OCI-LY7 (cell line): ENCODE measurements at regions not wholly inside any gene's neighbourhood (a gene's known extent, or its start where the extent isn't known, plus 50 kb on each side); places are given as distances from the start of the nearest gene placed in this dataset.

Experiments used
- BruUV-seq: library from RNA; stranded (reverse); fragments of 400-500 nt; replicated peaks from 2 replicates; lab custom pipeline; 2021; lab: Mats Ljungman, UMichigan
- CTCF ChIA-PET: fragments of 300-600 bp; sonication (Branson Sonifier 250); formaldehyde crosslinking; loops from one replicate; lab custom pipeline; 2022; ENCODE audit warnings: antibody characterized with exemption; ENCODE audit not compliant: unreplicated experiment; lab: Charles Lee
- POLR2A ChIA-PET: fragments of 300-600 bp; sonication (Branson Sonifier 250); formaldehyde crosslinking; loops from one replicate; lab custom pipeline; 2022; ENCODE audit warnings: antibody characterized with exemption; lab: Charles Lee
- DNase-seq: peaks from one replicate; pipeline ENCODE4 v3.0.0-alpha.2; 2015; ENCODE audit warnings: low spot score
- H2AFZ ChIP-seq: fragments of 200-600 bp; sonication (generic), shearing (Covaris generic); 2 replicates; pipeline ENCODE4 v1.6.1; 2014; ENCODE audit warnings: mild to moderate bottlenecking, antibody characterized with exemption, low read length, moderate library complexity
- H3K27ac ChIP-seq: fragments of 200-600 bp; sonication (generic); 2 replicates; pipeline ENCODE4 v1.5.1; 2014; ENCODE audit warnings: mixed run types, low read depth, mild to moderate bottlenecking, moderate library complexity, low read length, inconsistent platforms; ENCODE audit not compliant: poor library complexity, severe bottlenecking
- H3K36me3 ChIP-seq: fragments of 200-600 bp; sonication (generic); 2 replicates; pipeline ENCODE4 v1.6.1; 2014; ENCODE audit warnings: mild to moderate bottlenecking, antibody characterized with exemption, low read length, moderate library complexity, mixed read lengths; ENCODE audit not compliant: insufficient read depth
- H3K4me1 ChIP-seq: fragments of 200-600 bp; sonication (generic); 2 replicates; pipeline ENCODE4 v1.5.1; 2014; ENCODE audit warnings: mild to moderate bottlenecking, low read length; ENCODE audit not compliant: insufficient read depth, poor library complexity, severe bottlenecking
- H3K4me2 ChIP-seq: fragments of 200-600 bp; sonication (generic); 2 replicates; pipeline ENCODE4 v1.6.1; 2014; ENCODE audit warnings: mild to moderate bottlenecking, low read length
- H3K4me3 ChIP-seq: fragments of 200-600 bp; sonication (generic); 2 replicates; pipeline ENCODE4 v1.5.1; 2014; ENCODE audit warnings: mild to moderate bottlenecking, low read depth, low read length; ENCODE audit not compliant: poor library complexity, severe bottlenecking
- H3K79me2 ChIP-seq: fragments of 200-600 bp; sonication (generic); 2 replicates; pipeline ENCODE4 v1.6.1; 2016; ENCODE audit warnings: low read depth, mild to moderate bottlenecking, low read length, moderate library complexity, mixed read lengths; ENCODE audit not compliant: insufficient read depth
- H3K9me2 ChIP-seq: fragments of 200-600 bp; sonication (generic); 2 replicates; pipeline ENCODE4 v1.6.1; 2016; ENCODE audit warnings: mild to moderate bottlenecking, low read length, mixed read lengths; ENCODE audit not compliant: insufficient read depth
- H3K9me3 ChIP-seq: fragments of 200-600 bp; sonication (generic); 2 replicates; pipeline ENCODE4 v1.6.1; 2014; ENCODE audit warnings: mild to moderate bottlenecking, mixed run types, low read length, mixed read lengths
- H4K20me1 ChIP-seq: fragments of 200-600 bp; sonication (generic); 2 replicates; pipeline ENCODE4 v1.6.1; 2014; ENCODE audit warnings: mild to moderate bottlenecking, antibody characterized with exemption, low read length, moderate library complexity, mixed read lengths; ENCODE audit not compliant: insufficient read depth
- CTCF ChIP-seq: fragments of 200-600 bp; sonication (generic); conservative IDR thresholded peaks from 2 replicates; pipeline ENCODE4 v1.5.1; 2014; ENCODE audit warnings: mild to moderate bottlenecking, antibody characterized with exemption, low read length, moderate library complexity, mixed read lengths
- EZH2phosphoT487 ChIP-seq: fragments of 200-600 bp; sonication (generic); IDR thresholded peaks from 2 replicates; pipeline ENCODE4 v1.6.1; 2018; ENCODE audit warnings: low read depth, borderline replicate concordance, mild to moderate bottlenecking, mixed run types, antibody characterized with exemption, low read length, moderate library complexity, mixed read lengths
- intact Hi-C: fragments of 100-400 bp; cut with micrococcal nuclease; formaldehyde crosslinking; loops from one replicate; pipeline ENCODE4 v1.10.0; 2022; ENCODE audit not compliant: unreplicated experiment

GRCh38 chrX:27057883-27058282, 405.3 kb downstream of the PPP4R3C start:
- DNase-seq = no peak
- Histone ChIP-seq H3K9me2 (no peaks in the 10 kb centered on the region), H3K4me3 (no peak overlapping the region), H3K27ac (no peak overlapping the region), H3K4me2 (no peak overlapping the region), H4K20me1 (no peaks in the 10 kb centered on the region), H2AFZ (no peak overlapping the region), H3K36me3 (no peaks in the 10 kb centered on the region), H3K79me2 (no peaks in the 10 kb centered on the region), H3K9me3 (no peaks in the 10 kb centered on the region), H3K4me1 (no peaks in the 10 kb centered on the region)
- intact Hi-C loops = no loop called here
- ChIA-PET POLR2A (no interaction called here), CTCF (no interaction called here)
- TF ChIP-seq EZH2phosphoT487 (no peak), CTCF (no peak)
- BruUV-seq = no TSS peak

- no peak for DNase-seq
- intact Hi-C loops = no loop called here
- Histone ChIP-seq H3K9me2 (no peaks in the 10 kb centered on the region), H2AFZ (no peak overlapping the region), H3K79me2 (no peaks in the 10 kb centered on the region), H4K20me1 (no peaks in the 10 kb centered on the region), H3K27ac (no peak overlapping the region), H3K9me3 (no peaks in the 10 kb centered on the region), H3K4me2 (no peak overlapping the region), H3K36me3 (no peaks in the 10 kb centered on the region), H3K4me3 (no peak overlapping the region), H3K4me1 (no peaks in the 10 kb centered on the region)
- CTCF ChIA-PET = no interaction called here
- POLR2A ChIA-PET = no interaction called here
- no TSS peak for BruUV-seq
- no peak for TF ChIP-seq CTCF
- TF ChIP-seq EZH2phosphoT487 = no peak
Observed at GRCh38 chrX:27039332-27039731, 423.8 kb downstream of the PPP4R3C start.

GRCh38 chrX:27008486-27008885, 454.7 kb downstream of the PPP4R3C start:
- H3K4me3 ChIP-seq = no peak overlapping the region
- intact Hi-C loops = loop anchor here (10.0 kb wide), 1 partner anchor 56 kb away; no protein-coding TSS in a partner anchor
- no TSS peak for BruUV-seq
- no peaks in the 10 kb centered on the region for H3K9me2 ChIP-seq
- TF ChIP-seq CTCF = no peak
- no peak for TF ChIP-seq EZH2phosphoT487
- no peaks in the 10 kb centered on the region for H3K36me3 ChIP-seq
- ChIA-PET POLR2A (interaction anchor here (0.6 kb wide), 1 partner anchor 199 kb away, joined by 3 read pairs; no protein-coding TSS in a partner anchor), CTCF (no interaction called here)
- H3K4me2 ChIP-seq = no peak overlapping the region
- no peak overlapping the region for H2AFZ ChIP-seq
- no peak overlapping the region for H3K27ac ChIP-seq
- no peak for DNase-seq
- no peaks in the 10 kb centered on the region for H4K20me1 ChIP-seq
- no peaks in the 10 kb centered on the region for H3K9me3 ChIP-seq
- no peaks in the 10 kb centered on the region for H3K4me1 ChIP-seq
- H3K79me2 ChIP-seq = no peaks in the 10 kb centered on the region
